A673 (cell line): ENCODE measurements at regions not wholly inside any gene's neighbourhood (a gene's known extent, or its start where the extent isn't known, plus 50 kb on each side); places are given as distances from the start of the nearest gene placed in this dataset.
A peak's percentile ranks its signal among the peaks of the same experiment; 100 is the strongest.

ENCODE experiments used
- BruUV-seq: library from RNA; stranded (reverse); fragments of 400-500 nt; replicated peaks from 2 replicates; lab custom pipeline; 2021; lab: Mats Ljungman, UMichigan
- CTCF ChIA-PET: fragments of 300-600 bp; sonication (Branson Sonifier 250); formaldehyde crosslinking; loops from one replicate; lab custom pipeline; 2022; ENCODE audit warnings: antibody characterized with exemption; lab: Charles Lee
- POLR2A ChIA-PET: fragments of 300-600 bp; sonication (Branson Sonifier 250); formaldehyde crosslinking; loops from one replicate; lab custom pipeline; 2022; ENCODE audit warnings: antibody characterized with exemption; ENCODE audit not compliant: low non-redundant PET; lab: Charles Lee
- DNase-seq: peaks from one replicate; pipeline ENCODE4 v3.0.0-alpha.2; 2015; ENCODE audit warnings: low spot score
- H3K27ac ChIP-seq: fragments of 200-600 bp; sonication (generic); 2 replicates; pipeline ENCODE4 v1.5.1; 2016; ENCODE audit warnings: mixed run types, low read depth, mild to moderate bottlenecking, mixed read lengths, antibody characterized with exemption, low read length; ENCODE audit not compliant: poor library complexity, severe bottlenecking
- H3K27me3 ChIP-seq: fragments of 200-600 bp; sonication (generic); replicated peaks from 2 replicates; pipeline ENCODE4 v1.6.1; 2017; ENCODE audit warnings: mixed run types, low read depth, mild to moderate bottlenecking, mixed read lengths, antibody characterized with exemption, low read length; ENCODE audit not compliant: insufficient read depth, poor library complexity
- H3K36me3 ChIP-seq: fragments of 200-600 bp; sonication (generic); 2 replicates; pipeline ENCODE4 v1.6.1; 2016; ENCODE audit warnings: mixed run types, mild to moderate bottlenecking, mixed read lengths, antibody characterized with exemption, low read length; ENCODE audit not compliant: insufficient read depth, poor library complexity, severe bottlenecking
- H3K4me1 ChIP-seq: fragments of 200-600 bp; sonication (generic); 2 replicates; pipeline ENCODE4 v1.6.1; 2017; ENCODE audit warnings: mixed run types, mild to moderate bottlenecking, mixed read lengths, antibody characterized with exemption, low read length; ENCODE audit not compliant: insufficient read depth, poor library complexity, severe bottlenecking
- H3K4me3 ChIP-seq: fragments of 200-600 bp; sonication (generic); 2 replicates; pipeline ENCODE4 v1.5.1; 2016; ENCODE audit warnings: low read depth, mixed run types, mild to moderate bottlenecking, mixed read lengths, low read length; ENCODE audit not compliant: poor library complexity, severe bottlenecking
- H3K9me3 ChIP-seq: fragments of 200-600 bp; sonication (generic); 2 replicates; pipeline ENCODE4 v1.6.1; 2016; ENCODE audit warnings: mixed run types, low read depth, mild to moderate bottlenecking, mixed read lengths, antibody characterized with exemption, low read length; ENCODE audit not compliant: poor library complexity, severe bottlenecking
- EZH2 ChIP-seq: fragments of 200-600 bp; sonication (generic); IDR thresholded peaks from 2 replicates; pipeline ENCODE4 v1.6.1; 2017; ENCODE audit warnings: borderline replicate concordance, low read depth, mild to moderate bottlenecking, mixed read lengths, antibody characterized with exemption, low read length; ENCODE audit not compliant: poor library complexity, severe bottlenecking
- intact Hi-C: fragments of 100-400 bp; cut with micrococcal nuclease; formaldehyde crosslinking; loops from one replicate; pipeline ENCODE4 v1.10.0; 2022; ENCODE audit not compliant: unreplicated experiment
- TF ChIP-seq, protein P1 (sequence below): fragments of 300-800, 200-600 bp; sonication (generic); conservative IDR thresholded peaks from 2 replicates; pipeline ENCODE4 v1.5.1; 2017; ENCODE audit warnings: low read depth, mild to moderate bottlenecking, antibody characterized with exemption, low read length, moderate library complexity, mixed read lengths

DNA sequence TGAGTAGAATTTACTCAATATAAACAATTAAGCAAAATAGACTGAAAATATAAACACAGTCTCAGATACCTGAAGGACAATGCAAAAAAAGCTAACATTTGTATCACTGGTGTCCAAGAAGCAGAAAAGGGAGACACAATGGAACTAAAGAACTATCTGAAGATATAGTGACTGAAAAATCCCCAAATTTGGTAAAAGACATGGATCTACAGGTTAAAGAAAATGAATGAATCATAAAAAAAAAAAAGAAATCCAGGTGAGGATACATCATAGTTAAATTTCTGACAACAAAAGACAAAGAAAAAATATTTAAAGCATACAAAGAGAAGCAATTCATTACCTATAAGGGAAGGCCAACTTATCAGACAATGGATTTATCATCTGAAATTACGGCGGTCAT, 114.7 kb upstream of the PPP1R3A start:
- no peak for DNase-seq
- Histone ChIP-seq H3K4me3 (no peak overlapping the region), H3K4me1 (no peaks in the 10 kb centered on the region), H3K9me3 (no peaks in the 10 kb centered on the region), H3K27me3 (peaks cover 11% of the 10 kb centered on the region), H3K36me3 (no peaks in the 10 kb centered on the region), H3K27ac (no peak overlapping the region)
- TF ChIP-seq, protein P1, sequence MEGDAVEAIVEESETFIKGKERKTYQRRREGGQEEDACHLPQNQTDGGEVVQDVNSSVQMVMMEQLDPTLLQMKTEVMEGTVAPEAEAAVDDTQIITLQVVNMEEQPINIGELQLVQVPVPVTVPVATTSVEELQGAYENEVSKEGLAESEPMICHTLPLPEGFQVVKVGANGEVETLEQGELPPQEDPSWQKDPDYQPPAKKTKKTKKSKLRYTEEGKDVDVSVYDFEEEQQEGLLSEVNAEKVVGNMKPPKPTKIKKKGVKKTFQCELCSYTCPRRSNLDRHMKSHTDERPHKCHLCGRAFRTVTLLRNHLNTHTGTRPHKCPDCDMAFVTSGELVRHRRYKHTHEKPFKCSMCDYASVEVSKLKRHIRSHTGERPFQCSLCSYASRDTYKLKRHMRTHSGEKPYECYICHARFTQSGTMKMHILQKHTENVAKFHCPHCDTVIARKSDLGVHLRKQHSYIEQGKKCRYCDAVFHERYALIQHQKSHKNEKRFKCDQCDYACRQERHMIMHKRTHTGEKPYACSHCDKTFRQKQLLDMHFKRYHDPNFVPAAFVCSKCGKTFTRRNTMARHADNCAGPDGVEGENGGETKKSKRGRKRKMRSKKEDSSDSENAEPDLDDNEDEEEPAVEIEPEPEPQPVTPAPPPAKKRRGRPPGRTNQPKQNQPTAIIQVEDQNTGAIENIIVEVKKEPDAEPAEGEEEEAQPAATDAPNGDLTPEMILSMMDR, result no peak
- TF ChIP-seq EZH2, result no peak
- ChIA-PET POLR2A (no interaction called here), CTCF (no interaction called here)
- intact Hi-C loops, result no loop called here
- no TSS peak for BruUV-seq

DNA sequence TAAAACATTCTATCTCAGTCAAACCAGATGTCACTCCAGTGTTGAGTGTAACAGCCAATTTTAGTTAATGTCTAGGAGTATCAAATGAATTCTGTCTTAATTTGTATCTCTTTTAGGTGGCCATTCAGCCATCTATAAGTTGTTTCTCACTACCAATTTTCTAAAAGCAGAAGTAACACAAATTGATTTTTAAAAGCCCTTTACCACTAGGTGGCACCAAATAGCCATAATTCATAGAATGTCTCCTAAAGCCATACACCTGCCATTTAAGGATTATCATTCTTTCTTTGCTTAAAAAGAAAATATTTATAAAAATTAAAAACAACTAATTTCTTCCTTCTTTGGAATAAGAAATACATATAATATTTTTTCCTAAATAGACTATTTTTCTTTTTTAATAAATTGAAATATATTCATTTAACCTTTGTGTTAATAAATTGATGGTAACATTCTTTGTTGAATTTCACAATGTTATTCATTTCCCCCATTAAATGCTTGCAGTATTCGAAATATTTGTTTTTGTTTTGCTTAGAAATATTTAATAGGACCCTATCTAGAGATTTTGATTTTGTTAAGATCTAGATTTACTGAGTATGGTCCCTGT, 107.8 kb upstream of the PPP1R3A start:
- BruUV-seq, result no TSS peak
- Histone ChIP-seq H3K4me1 (no peaks in the 10 kb centered on the region), H3K36me3 (no peaks in the 10 kb centered on the region), H3K4me3 (no peak overlapping the region), H3K9me3 (no peaks in the 10 kb centered on the region), H3K27ac (no peak overlapping the region), H3K27me3 (peaks cover 42% of the 10 kb centered on the region)
- ChIA-PET POLR2A (no interaction called here), CTCF (no interaction called here)
- intact Hi-C loops, result loop anchor here (2.0 to 10.0 kb wide), 3 partner anchors 378 to 1824 kb away; no protein-coding TSS in a partner anchor
- peak; percentile 76 for DNase-seq
- no peak for TF ChIP-seq EZH2
- TF ChIP-seq, protein P1, result peak; percentile 71

DNA sequence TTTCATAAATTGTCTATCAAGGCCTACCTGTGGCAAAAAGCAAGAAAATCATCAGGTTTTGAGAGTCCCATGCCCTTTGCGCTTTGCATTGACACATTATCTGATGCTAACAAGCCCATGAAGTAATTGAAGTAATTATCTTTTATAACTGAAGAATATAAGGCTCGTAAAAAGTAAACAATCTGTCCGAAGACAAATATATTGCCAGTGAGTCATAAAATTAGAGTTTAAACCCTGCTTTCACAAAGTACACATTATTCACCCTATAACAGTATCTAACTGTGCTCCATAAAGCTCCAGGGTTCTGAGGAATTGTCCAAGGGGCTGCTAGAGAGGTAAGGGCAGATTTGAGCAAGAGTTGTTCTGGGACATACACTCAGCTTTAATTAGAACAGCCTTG, 102.3 kb upstream of the PPP1R3A start:
- Histone ChIP-seq H3K27ac (no peak overlapping the region), H3K36me3 (no peaks in the 10 kb centered on the region), H3K27me3 (peaks cover 46% of the 10 kb centered on the region), H3K9me3 (no peaks in the 10 kb centered on the region), H3K4me3 (no peak overlapping the region), H3K4me1 (no peaks in the 10 kb centered on the region)
- BruUV-seq, result no TSS peak
- POLR2A ChIA-PET, result no interaction called here
- TF ChIP-seq, protein P1, result no peak
- TF ChIP-seq EZH2, result no peak
- CTCF ChIA-PET, result interaction anchor here (0.7 kb wide), 1 partner anchor 97 kb away, joined by 4 read pairs; no protein-coding TSS in a partner anchor
- intact Hi-C loops, result loop anchor here (10.0 kb wide), 2 partner anchors 384 to 644 kb away; no protein-coding TSS in a partner anchor
- DNase-seq, result no peak
